WI38 (cell line): ENCODE measurements at regions not wholly inside any gene's neighbourhood (a gene's known extent, or its start where the extent isn't known, plus 50 kb on each side); places are given as distances from the start of the nearest gene placed in this dataset.

ENCODE experiments used
- H3K4me3 ChIP-seq: 2 replicates; pipeline ENCODE4 v1.5.1; 2011; ENCODE audit warnings: low read depth, mild to moderate bottlenecking, control low read depth, low read length
- TF ChIP-seq, protein P1 (sequence below): IDR thresholded peaks from 2 replicates; pipeline ENCODE4 v1.5.1; 2012; ENCODE audit warnings: low read depth, mild to moderate bottlenecking, control low read depth, low read length

DNA sequence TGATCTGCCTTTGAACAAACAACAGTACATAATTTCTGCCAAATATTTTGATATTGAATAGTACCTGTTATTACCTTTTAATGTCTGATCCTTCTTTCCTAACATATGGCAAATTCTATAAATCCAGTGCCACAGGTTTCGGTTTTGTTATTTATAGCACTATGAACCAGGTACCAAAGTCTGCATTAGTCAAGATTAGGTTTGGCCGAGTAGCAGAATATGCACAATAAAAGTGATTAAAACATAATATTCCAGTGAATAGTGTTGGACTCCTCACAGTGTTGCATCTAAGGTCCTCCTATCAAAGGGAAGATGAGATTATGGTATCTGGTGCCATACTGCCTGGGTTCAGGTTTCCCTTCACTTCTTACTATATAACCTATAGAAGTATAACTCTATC lies 599.0 kb downstream of the ZPLD1 start:
- H3K4me3 ChIP-seq: no peak overlapping the region
- TF ChIP-seq, protein P1, sequence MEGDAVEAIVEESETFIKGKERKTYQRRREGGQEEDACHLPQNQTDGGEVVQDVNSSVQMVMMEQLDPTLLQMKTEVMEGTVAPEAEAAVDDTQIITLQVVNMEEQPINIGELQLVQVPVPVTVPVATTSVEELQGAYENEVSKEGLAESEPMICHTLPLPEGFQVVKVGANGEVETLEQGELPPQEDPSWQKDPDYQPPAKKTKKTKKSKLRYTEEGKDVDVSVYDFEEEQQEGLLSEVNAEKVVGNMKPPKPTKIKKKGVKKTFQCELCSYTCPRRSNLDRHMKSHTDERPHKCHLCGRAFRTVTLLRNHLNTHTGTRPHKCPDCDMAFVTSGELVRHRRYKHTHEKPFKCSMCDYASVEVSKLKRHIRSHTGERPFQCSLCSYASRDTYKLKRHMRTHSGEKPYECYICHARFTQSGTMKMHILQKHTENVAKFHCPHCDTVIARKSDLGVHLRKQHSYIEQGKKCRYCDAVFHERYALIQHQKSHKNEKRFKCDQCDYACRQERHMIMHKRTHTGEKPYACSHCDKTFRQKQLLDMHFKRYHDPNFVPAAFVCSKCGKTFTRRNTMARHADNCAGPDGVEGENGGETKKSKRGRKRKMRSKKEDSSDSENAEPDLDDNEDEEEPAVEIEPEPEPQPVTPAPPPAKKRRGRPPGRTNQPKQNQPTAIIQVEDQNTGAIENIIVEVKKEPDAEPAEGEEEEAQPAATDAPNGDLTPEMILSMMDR: no peak

DNA sequence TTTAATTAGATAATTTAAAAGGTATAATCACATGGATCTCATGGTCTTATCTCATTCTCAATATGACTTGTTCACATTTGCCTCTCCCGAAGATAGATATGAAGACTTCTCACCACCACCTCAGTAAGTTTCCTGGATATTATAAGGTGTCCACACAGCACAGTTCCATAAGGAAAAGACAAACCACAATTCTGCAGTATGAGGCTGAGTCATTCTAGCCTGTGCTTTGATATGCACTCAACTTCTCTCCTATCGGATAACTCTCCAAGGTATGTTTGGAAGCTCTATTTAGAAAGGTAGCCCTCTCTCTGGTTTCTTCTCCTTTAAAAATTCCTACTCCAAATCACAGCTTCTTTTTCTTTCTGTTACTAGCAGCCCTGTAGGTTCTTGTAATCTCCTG lies 612.8 kb downstream of the ZPLD1 start:
- TF ChIP-seq, protein P1: no peak
- H3K4me3 ChIP-seq: no peak overlapping the region

DNA sequence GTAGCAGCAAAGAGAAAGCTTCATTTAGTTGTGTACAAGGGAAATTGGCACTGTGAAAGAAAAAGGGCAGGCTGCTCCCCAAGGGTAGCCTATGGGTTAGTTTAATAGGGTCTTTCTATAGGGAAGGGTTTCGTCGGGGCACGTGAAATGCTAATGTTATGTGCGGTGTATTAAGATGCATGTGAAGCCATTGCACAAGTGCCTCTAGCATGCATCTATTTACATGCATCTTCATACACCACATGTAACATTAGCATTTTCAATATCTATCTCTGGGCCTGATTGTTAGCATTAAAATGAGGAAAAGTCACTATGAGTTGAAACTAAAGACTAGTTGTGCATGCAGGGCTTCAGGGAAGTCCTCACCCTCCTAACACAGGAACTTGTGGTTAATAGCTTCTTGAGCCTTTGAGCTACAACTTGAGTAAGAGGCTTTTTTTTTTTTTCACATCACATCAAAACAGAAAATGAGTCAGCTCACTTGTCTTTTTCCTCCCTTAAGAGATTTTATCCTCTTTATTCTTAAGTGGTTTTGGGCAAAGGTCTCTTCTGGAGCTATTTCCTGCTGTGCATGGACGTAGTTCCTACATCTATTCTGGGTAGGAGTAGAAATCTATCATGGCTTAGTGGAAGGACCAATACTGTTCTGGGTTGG lies 613.4 kb downstream of the ZPLD1 start:
- TF ChIP-seq, protein P1: no peak
- no peak overlapping the region for H3K4me3 ChIP-seq

DNA sequence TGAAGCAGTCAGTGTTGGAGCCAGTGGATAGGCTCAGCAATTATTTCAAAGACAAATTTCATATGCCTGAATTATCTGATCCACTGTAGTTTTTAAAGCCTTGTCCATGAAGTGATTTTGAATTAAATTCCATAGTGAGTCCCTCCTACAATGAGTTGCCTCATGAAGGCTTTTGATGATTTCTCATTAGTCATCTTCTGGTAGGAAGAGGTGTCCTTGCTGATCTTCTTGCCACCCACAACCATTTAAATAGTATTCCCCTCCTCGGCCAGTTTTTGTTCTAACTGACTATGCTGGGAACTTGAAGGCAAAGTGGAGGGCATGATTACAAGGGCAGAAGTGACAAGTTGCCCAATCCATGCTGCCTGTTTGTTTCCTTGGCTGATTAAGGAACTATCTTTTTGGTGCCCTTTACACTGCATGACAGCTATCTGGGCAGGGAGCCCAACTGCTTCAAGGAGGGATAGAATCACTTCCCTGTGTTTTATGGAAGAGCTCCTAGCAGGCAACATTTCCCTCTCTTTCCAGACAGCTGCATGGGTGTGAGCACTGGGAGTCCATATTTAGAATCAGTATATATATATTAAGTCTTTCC lies 617.5 kb downstream of the ZPLD1 start:
- no peak overlapping the region for H3K4me3 ChIP-seq
- TF ChIP-seq, protein P1: no peak

DNA sequence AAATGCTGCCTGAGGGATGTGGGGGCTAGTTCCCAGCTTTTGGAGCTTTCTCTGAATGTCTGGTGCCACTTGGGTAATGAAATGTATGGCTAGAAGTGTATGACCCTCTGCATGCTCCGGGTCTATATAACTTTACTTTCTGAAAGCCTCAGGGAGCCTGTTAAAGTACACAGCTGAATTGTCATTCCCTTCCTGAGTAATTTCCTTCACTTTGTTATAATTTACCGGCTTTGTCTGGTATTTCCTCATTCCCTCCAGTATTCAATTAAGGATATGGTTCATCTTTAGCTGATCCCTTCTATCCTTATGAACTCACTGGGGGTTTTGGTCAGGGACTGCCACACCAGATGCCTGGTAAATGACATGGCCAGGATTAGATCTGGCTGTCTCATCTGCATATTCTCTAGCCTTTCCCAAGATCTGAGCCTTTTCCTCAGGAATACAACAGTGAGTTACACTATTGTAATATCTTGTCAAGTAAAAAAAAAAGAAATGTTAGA lies 620.3 kb downstream of the ZPLD1 start:
- TF ChIP-seq, protein P1: no peak
- no peak overlapping the region for H3K4me3 ChIP-seq

DNA sequence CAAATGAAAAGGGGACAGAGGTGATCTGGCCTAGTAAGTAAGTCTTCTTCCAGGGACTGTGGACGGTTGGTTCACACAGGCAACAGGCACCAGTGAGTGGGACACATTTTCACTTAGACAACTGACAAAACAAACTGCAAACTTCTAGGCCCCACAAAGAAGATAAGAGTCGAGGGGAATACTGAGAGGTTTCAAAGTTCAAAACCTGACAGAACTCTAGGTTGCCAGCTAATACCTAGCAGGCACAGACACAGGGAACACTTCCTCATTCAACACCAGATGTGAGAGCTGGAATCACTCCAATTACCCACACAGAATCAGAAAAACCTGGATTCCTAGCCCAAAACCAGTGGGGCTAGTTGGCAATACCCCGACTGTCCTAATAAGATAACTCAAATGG lies 621.7 kb downstream of the ZPLD1 start:
- TF ChIP-seq, protein P1: no peak

DNA sequence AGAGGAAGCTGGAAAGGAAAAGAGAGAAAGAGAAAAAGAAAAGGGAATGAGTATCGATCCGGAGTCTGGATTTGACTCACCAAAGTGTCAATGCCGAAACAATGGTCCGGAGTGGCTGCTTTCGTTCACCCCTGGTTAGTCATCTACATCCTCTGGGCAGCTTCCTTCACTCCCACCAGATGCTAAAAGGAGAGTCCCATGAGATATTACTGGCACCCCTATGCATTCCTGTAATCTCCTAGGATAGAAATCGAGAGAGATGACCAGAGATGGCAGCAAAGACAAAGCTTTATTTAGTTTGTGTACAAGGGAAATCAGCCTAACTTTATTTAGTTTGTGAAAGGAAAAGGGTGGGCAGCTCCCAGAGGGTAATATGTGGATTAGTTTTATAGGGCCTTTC lies 622.2 kb downstream of the ZPLD1 start:
- TF ChIP-seq, protein P1: no peak
- H3K4me3 ChIP-seq: no peak overlapping the region

More for the DNA sequence above, 621.7 kb downstream of the ZPLD1 start:
- no peak overlapping the region for H3K4me3 ChIP-seq
